ENCODE measurements at regions not wholly inside any gene's neighbourhood (a gene's known extent, or its start where the extent isn't known, plus 50 kb on each side); places are given as distances from the start of the nearest gene placed in this dataset.

GRCh38 chr10:129131457-129132132 is 335.4 kb upstream of the MGMT start:
- H3K9ac ChIP-seq (ENCODE audit: low read length), result no peak overlapping the region
- H3K36me3 ChIP-seq (ENCODE audit: insufficient read depth, low read length), result no peaks in the 10 kb centered on the region
- H3K4me3 ChIP-seq (ENCODE audit: low read length), result no peak overlapping the region
- no peaks in the 10 kb centered on the region for H3K9me2 ChIP-seq (ENCODE audit: insufficient read depth, low read length)
- H3F3A ChIP-seq (ENCODE audit: insufficient read depth, low read length, poor library complexity, severe bottlenecking), result no peaks in the 10 kb centered on the region
- TF ChIP-seq EP300 (conservative IDR thresholded peaks at IDR 0.05; ENCODE audit: poor library complexity, severe bottlenecking) (no peak), POLR2AphosphoS5 (IDR thresholded peaks at IDR 0.05) (no peak), REST (IDR thresholded peaks at IDR 0.05; ENCODE audit: borderline replicate concordance) (no peak), EZH2 (IDR thresholded peaks at IDR 0.05; ENCODE audit: borderline replicate concordance, insufficient read depth, low read length, poor library complexity, severe bottlenecking) (no peak), MXI1 (conservative IDR thresholded peaks at IDR 0.05; ENCODE audit: poor library complexity, severe bottlenecking) (no peak), RAD21 (conservative IDR thresholded peaks at IDR 0.05) (no peak), TAF1 (IDR thresholded peaks at IDR 0.05; ENCODE audit: low read depth) (no peak), SMC3 (conservative IDR thresholded peaks at IDR 0.05; ENCODE audit: poor library complexity) (no peak), CTCF (IDR thresholded peaks at IDR 0.05; ENCODE audit: poor library complexity, severe bottlenecking) (no peak)
- H3K9me3 ChIP-seq (ENCODE audit: low read length), result no peaks in the 10 kb centered on the region
- no peaks in the 10 kb centered on the region for H3K27me3 ChIP-seq (ENCODE audit: insufficient read depth, low read depth, low read length)
- no peaks in the 10 kb centered on the region for H4K20me1 ChIP-seq (ENCODE audit: insufficient read depth)
- H3K79me2 ChIP-seq (replicated peaks; ENCODE audit: insufficient read depth, low read length), result no peaks in the 10 kb centered on the region
- H3K4me2 ChIP-seq (ENCODE audit: low read length), result no peak overlapping the region
- no peak overlapping the region for H2AFZ ChIP-seq (ENCODE audit: low read depth, low read length)
- H3K27ac ChIP-seq (ENCODE audit: low read length), result no peak overlapping the region

- Histone ChIP-seq H3F3A (ENCODE audit: insufficient read depth, low read length, poor library complexity, severe bottlenecking) (no peaks in the 10 kb centered on the region), H3K36me3 (ENCODE audit: insufficient read depth, low read length) (no peaks in the 10 kb centered on the region), H3K79me2 (replicated peaks; ENCODE audit: insufficient read depth, low read length) (no peaks in the 10 kb centered on the region), H3K9me2 (ENCODE audit: insufficient read depth, low read length) (no peaks in the 10 kb centered on the region), H4K20me1 (ENCODE audit: insufficient read depth) (no peaks in the 10 kb centered on the region), H3K4me2 (ENCODE audit: low read length) (no peak overlapping the region), H3K9ac (ENCODE audit: low read length) (no peak overlapping the region), H3K4me3 (ENCODE audit: low read length) (no peak overlapping the region), H3K27me3 (ENCODE audit: insufficient read depth, low read depth, low read length) (no peaks in the 10 kb centered on the region), H3K27ac (ENCODE audit: low read length) (no peak overlapping the region), H3K9me3 (ENCODE audit: low read length) (no peaks in the 10 kb centered on the region), H2AFZ (ENCODE audit: low read depth, low read length) (no peak overlapping the region)
- TF ChIP-seq CTCF (IDR thresholded peaks at IDR 0.05; ENCODE audit: poor library complexity, severe bottlenecking) (no peak), POLR2AphosphoS5 (IDR thresholded peaks at IDR 0.05) (no peak), EZH2 (IDR thresholded peaks at IDR 0.05; ENCODE audit: borderline replicate concordance, insufficient read depth, low read length, poor library complexity, severe bottlenecking) (no peak), MXI1 (conservative IDR thresholded peaks at IDR 0.05; ENCODE audit: poor library complexity, severe bottlenecking) (no peak), EP300 (conservative IDR thresholded peaks at IDR 0.05; ENCODE audit: poor library complexity, severe bottlenecking) (no peak), SMC3 (conservative IDR thresholded peaks at IDR 0.05; ENCODE audit: poor library complexity) (no peak), TAF1 (IDR thresholded peaks at IDR 0.05; ENCODE audit: low read depth) (no peak), RAD21 (conservative IDR thresholded peaks at IDR 0.05) (no peak), REST (IDR thresholded peaks at IDR 0.05; ENCODE audit: borderline replicate concordance) (no peak)
Measured at GRCh38 chr10:129133856-129134255, 333.2 kb upstream of the MGMT start.
